KMS-11 (cell line): ENCODE measurements at regions not wholly inside any gene's neighbourhood (a gene's known extent, or its start where the extent isn't known, plus 50 kb on each side); places are given as distances from the start of the nearest gene placed in this dataset.

Experiments used
- H2AFZ ChIP-seq: fragments of 200-600 bp; sonication (generic); 2 replicates; pipeline ENCODE4 v1.6.1; 2016; ENCODE audit warnings: antibody characterized with exemption, mixed run types, low read depth
- H3K27ac ChIP-seq: fragments of 200-600 bp; sonication (generic); 2 replicates; pipeline ENCODE4 v1.6.1; 2016; ENCODE audit warnings: mild to moderate bottlenecking, mixed run types
- H3K27me3 ChIP-seq: fragments of 200-600 bp; sonication (generic); 2 replicates; pipeline ENCODE4 v1.6.1; 2017; ENCODE audit warnings: mild to moderate bottlenecking, low read depth, mixed run types, moderate library complexity; ENCODE audit not compliant: insufficient read depth
- H3K36me3 ChIP-seq: fragments of 200-600 bp; sonication (generic); 2 replicates; pipeline ENCODE4 v1.6.1; 2017; ENCODE audit warnings: mild to moderate bottlenecking, mixed run types; ENCODE audit not compliant: insufficient read depth
- H3K4me1 ChIP-seq: fragments of 200-600 bp; sonication (generic); 2 replicates; pipeline ENCODE4 v1.6.1; 2016; ENCODE audit warnings: mild to moderate bottlenecking, low read depth, mixed run types; ENCODE audit not compliant: poor library complexity, severe bottlenecking
- H3K4me2 ChIP-seq: fragments of 200-600 bp; sonication (generic); 2 replicates; pipeline ENCODE4 v1.7.0; 2016; ENCODE audit warnings: mild to moderate bottlenecking, mixed run types
- H3K4me3 ChIP-seq: fragments of 200-600 bp; sonication (generic); IDR thresholded peaks from 2 replicates; pipeline ENCODE4 v1.6.1; 2017; ENCODE audit warnings: low read depth, low read length, mixed read lengths; ENCODE audit not compliant: insufficient read depth
- H3K79me2 ChIP-seq: fragments of 200-600 bp; sonication (generic); 2 replicates; pipeline ENCODE4 v1.6.1; 2016; ENCODE audit warnings: low read depth, mixed run types; ENCODE audit not compliant: insufficient read depth
- H3K9ac ChIP-seq: fragments of 200-600 bp; sonication (generic); 2 replicates; pipeline ENCODE4 v1.6.1; 2016; ENCODE audit warnings: mild to moderate bottlenecking, mixed run types
- H4K20me1 ChIP-seq: fragments of 200-600 bp; sonication (generic); 2 replicates; pipeline ENCODE4 v1.6.1; 2016; ENCODE audit warnings: mild to moderate bottlenecking, mixed run types; ENCODE audit not compliant: insufficient read depth
- CTCF ChIP-seq: fragments of 200-600 bp; sonication (generic); conservative IDR thresholded peaks from 2 replicates; pipeline ENCODE4 v1.6.1; 2017; ENCODE audit warnings: low read depth, mild to moderate bottlenecking, antibody characterized with exemption, low read length, moderate library complexity, mixed read lengths

GRCh38 chr2:2660789-2661355, 329.8 kb upstream of the MYT1L start:
- H3K79me2 ChIP-seq: no peaks in the 10 kb centered on the region
- H2AFZ ChIP-seq: no peak overlapping the region
- no peak overlapping the region for H3K27ac ChIP-seq
- H4K20me1 ChIP-seq: no peaks in the 10 kb centered on the region
- no peak overlapping the region for H3K9ac ChIP-seq
- no peaks in the 10 kb centered on the region for H3K27me3 ChIP-seq
- no peak for TF ChIP-seq CTCF
- H3K4me1 ChIP-seq: no peaks in the 10 kb centered on the region
- H3K36me3 ChIP-seq: no peaks in the 10 kb centered on the region
- no peak overlapping the region for H3K4me2 ChIP-seq
- no peak overlapping the region for H3K4me3 ChIP-seq

- Histone ChIP-seq H3K4me1 (no peaks in the 10 kb centered on the region), H3K4me3 (no peak overlapping the region), H3K36me3 (no peaks in the 10 kb centered on the region), H3K27ac (no peak overlapping the region), H4K20me1 (no peaks in the 10 kb centered on the region), H2AFZ (no peak overlapping the region), H3K27me3 (no peaks in the 10 kb centered on the region), H3K79me2 (no peaks in the 10 kb centered on the region), H3K4me2 (no peak overlapping the region), H3K9ac (no peak overlapping the region)
- no peak for TF ChIP-seq CTCF
These were observed 326.3 kb upstream of the MYT1L start for GRCh38 chr2:2657121-2657962.

GRCh38 chr2:2656115-2657011, 325.3 kb upstream of the MYT1L start:
- Histone ChIP-seq H3K36me3 (no peaks in the 10 kb centered on the region), H4K20me1 (no peaks in the 10 kb centered on the region), H3K27ac (no peak overlapping the region), H3K4me1 (no peaks in the 10 kb centered on the region), H3K9ac (no peak overlapping the region), H3K79me2 (no peaks in the 10 kb centered on the region), H3K27me3 (no peaks in the 10 kb centered on the region), H2AFZ (no peak overlapping the region), H3K4me2 (no peak overlapping the region), H3K4me3 (no peak overlapping the region)
- TF ChIP-seq CTCF: no peak

GRCh38 chr2:2655453-2656114, 324.5 kb upstream of the MYT1L start:
- H2AFZ ChIP-seq: no peak overlapping the region
- H3K4me1 ChIP-seq: no peaks in the 10 kb centered on the region
- H3K27me3 ChIP-seq: no peaks in the 10 kb centered on the region
- no peak overlapping the region for H3K27ac ChIP-seq
- H3K36me3 ChIP-seq: no peaks in the 10 kb centered on the region
- H4K20me1 ChIP-seq: no peaks in the 10 kb centered on the region
- H3K9ac ChIP-seq: no peak overlapping the region
- no peaks in the 10 kb centered on the region for H3K79me2 ChIP-seq
- no peak for TF ChIP-seq CTCF
- H3K4me2 ChIP-seq: no peak overlapping the region
- no peak overlapping the region for H3K4me3 ChIP-seq
